Ovary (tissue), 7 donors: ENCODE measurements at regions not wholly inside any gene's neighbourhood (a gene's known extent, or its start where the extent isn't known, plus 50 kb on each side); places are given as distances from the start of the nearest gene placed in this dataset.

Experiments
- DNase-seq, 5 donors: peaks; one replicate each; pipeline ENCODE4 v3.0.0-alpha.2; 2019 to 2020
- H3K27ac ChIP-seq, 2 donors: fragments of 200-600 bp; one replicate each; pipeline versions ENCODE4 v1.5.1 to v1.8.0; 2019 to 2022
- H3K27me3 ChIP-seq: fragments of 200-600 bp; one replicate; pipeline ENCODE4 v1.8.0; 2022
- H3K36me3 ChIP-seq: fragments of 200-600 bp; sonication (generic); one replicate; pipeline ENCODE4 v1.5.1; 2019
- H3K4me1 ChIP-seq: one replicate; pipeline ENCODE4 v1.8.1; 2013; ENCODE audit warnings: mild to moderate bottlenecking, moderate library complexity; ENCODE audit not compliant: insufficient read depth
- H3K4me3 ChIP-seq: fragments of 200-600 bp; sonication (generic); one replicate; pipeline ENCODE4 v1.5.1; 2017
- H3K9me3 ChIP-seq, 2 donors: fragments of 200-600 bp in 1 of 2; sonication (generic) in 1 of 2; one replicate each; pipeline versions ENCODE4 v1.5.1 to v1.8.1; 2013 to 2019; ENCODE audit warnings: mild to moderate bottlenecking in 1 of 2, moderate library complexity in 1 of 2
- CTCF ChIP-seq, 3 donors: fragments of 450-650 bp in 2 of 3; fragments of 200-600 bp in 1 of 3; IDR thresholded peaks; one replicate each; pipeline versions ENCODE4 v1.5.1 to v1.8.0; 2016 to 2022; ENCODE audit warnings: antibody characterized with exemption in 3 of 3, mild to moderate bottlenecking in 1 of 3
- EP300 ChIP-seq: sonication (generic); formaldehyde crosslinking; IDR thresholded peaks from one replicate; pipeline ENCODE4 v1.6.1; 2017; ENCODE audit warnings: antibody characterized with exemption
- POLR2A ChIP-seq: fragments of 450-650 bp; IDR thresholded peaks from one replicate; pipeline ENCODE4 v1.6.1; 2017; ENCODE audit warnings: antibody characterized with exemption, mild to moderate bottlenecking, moderate library complexity
- WGBS, 3 donors: extraction: QIAGEN DNeasy Blood & Tissue Kit in 1 of 3; methylation state at CpG; one replicate each; pipeline versions ENCODE4 v1.1.5 to v1.1.7; 2013 to 2017; 5-methylcytosine and 5-hydroxymethylcytosine counted together
- intact Hi-C, 4 donors: fragments of 100-400 bp; cut with DNase I; formaldehyde crosslinking; loops; one replicate each; pipeline versions ENCODE4 v1.11.0 to v1.15.1; 2022 to 2023
- donor health status: DM: no; HTN: no; CAD: no; lungs with moderate emphysema.
- donor health status: DM: no; HTN: no; CAD: no.
- donor health status: Bipolar disorder and iron deficiency.
- donor health status: DM: no; HTN: no; CAD: no.
- donor health status: DM: yes; HTN: yes; CAD: no.

GRCh38 chr21:22582026-22582425 lies 1583.8 kb downstream of the NCAM2 start:
- TF ChIP-seq POLR2A = no peak
- TF ChIP-seq CTCF (IDR thresholded peaks at IDR 0.05) = no peak
- TF ChIP-seq EP300 = no peak
- no peaks in the 10 kb centered on the region for H3K36me3 ChIP-seq
- H3K27me3 ChIP-seq = no peaks in the 10 kb centered on the region
- DNase-seq = no peak
- no peaks in the 10 kb centered on the region for H3K9me3 ChIP-seq
- H3K27ac ChIP-seq = no peak overlapping the region
- H3K4me1 ChIP-seq = no peaks in the 10 kb centered on the region
- intact Hi-C loops = no loop called here
- H3K4me3 ChIP-seq = no peak overlapping the region
- 17 to 20% (median 19%) methylated on average over 2 of the region's 2 CpGs for WGBS, 3 donors

- no peaks in the 10 kb centered on the region for H3K9me3 ChIP-seq
- H3K4me3 ChIP-seq = no peak overlapping the region
- H3K4me1 ChIP-seq = no peaks in the 10 kb centered on the region
- WGBS, 3 donors = 91 to 96% (median 92%) methylated on average over 5 of the region's 5 CpGs
- no peak overlapping the region for H3K27ac ChIP-seq
- TF ChIP-seq POLR2A (no peak), CTCF (IDR thresholded peaks at IDR 0.05) (no peak), EP300 (no peak)
- no peaks in the 10 kb centered on the region for H3K27me3 ChIP-seq
- H3K36me3 ChIP-seq = no peaks in the 10 kb centered on the region
- intact Hi-C loops = no loop called here
- no peak for DNase-seq
Observed at GRCh38 chr21:22584308-22584707, 1586.1 kb downstream of the NCAM2 start.

- H3K27me3 ChIP-seq = no peaks in the 10 kb centered on the region
- H3K9me3 ChIP-seq = no peaks in the 10 kb centered on the region
- no peaks in the 10 kb centered on the region for H3K36me3 ChIP-seq
- no peak overlapping the region for H3K27ac ChIP-seq
- DNase-seq = no peak
- H3K4me3 ChIP-seq = no peak overlapping the region
- WGBS, 3 donors = 82 to 92% (median 87%) methylated on average over 4 of the region's 4 CpGs
- TF ChIP-seq POLR2A = no peak
- TF ChIP-seq EP300 = no peak
- no peak for TF ChIP-seq CTCF (IDR thresholded peaks at IDR 0.05)
- intact Hi-C loops = no loop called here
- H3K4me1 ChIP-seq = no peaks in the 10 kb centered on the region
Observed at GRCh38 chr21:22585558-22585957, 1587.3 kb downstream of the NCAM2 start.

GRCh38 chr21:22597660-22598255 lies 1599.5 kb downstream of the NCAM2 start:
- Histone ChIP-seq H3K27ac (no peak overlapping the region), H3K9me3 (no peaks in the 10 kb centered on the region), H3K27me3 (no peaks in the 10 kb centered on the region), H3K4me3 (no peak overlapping the region), H3K4me1 (no peaks in the 10 kb centered on the region), H3K36me3 (no peaks in the 10 kb centered on the region)
- TF ChIP-seq CTCF (IDR thresholded peaks at IDR 0.05) = no peak
- TF ChIP-seq EP300 = no peak
- no peak for TF ChIP-seq POLR2A
- intact Hi-C loops = no loop called here
- 91 to 95% (median 93%) methylated on average over 20 to 31 of the region's 31 CpGs for WGBS, 3 donors
- DNase-seq = no peak
